GM13977 (cell line): ENCODE measurements at regions not wholly inside any gene's neighbourhood (a gene's known extent, or its start where the extent isn't known, plus 50 kb on each side); places are given as distances from the start of the nearest gene placed in this dataset.

Experiments
- DNase-seq: peaks from one replicate; pipeline ENCODE4 v3.0.0; 2012; ENCODE audit warnings: low spot score
- in situ Hi-C: fragments of 300-500 bp; cut with MboI; formaldehyde crosslinking; loops from one replicate; pipeline ENCODE4 v1.12.0; 2022; ENCODE audit warnings: low sequenced_read_pairs, low pct_unique_long_range_greater_than_20kb, mixed read lengths, inconsistent platforms; ENCODE audit not compliant: unreplicated experiment
- TF ChIP-seq, protein P1 (sequence below): IDR thresholded peaks from 2 replicates; pipeline ENCODE4 v1.5.1; 2012; ENCODE audit warnings: mild to moderate bottlenecking, control low read depth; ENCODE audit not compliant: insufficient read depth; ENCODE audit errors: extremely low read depth, missing control alignments

DNA sequence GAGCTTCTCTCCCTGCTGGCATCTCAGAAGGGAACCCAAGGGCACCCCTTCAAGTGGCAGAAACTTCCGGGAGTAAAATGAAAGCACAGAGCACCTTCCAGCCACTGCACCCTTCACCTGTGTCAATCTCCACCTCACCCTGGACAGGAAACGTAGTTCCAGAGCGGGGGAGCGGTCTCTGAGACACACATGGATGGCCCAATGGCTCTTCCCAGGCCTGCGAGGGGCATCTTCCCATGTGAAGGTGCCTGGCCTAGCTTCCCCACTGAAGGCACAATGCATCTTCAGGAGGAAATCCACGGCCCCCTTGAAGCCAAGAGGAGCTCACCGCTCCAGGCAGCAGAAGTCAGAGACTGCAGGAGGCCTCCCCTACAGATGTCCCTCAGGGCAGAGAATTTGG, 234.2 kb downstream of the BRD1 start:
- in situ Hi-C loops = no loop called here
- TF ChIP-seq, protein P1, sequence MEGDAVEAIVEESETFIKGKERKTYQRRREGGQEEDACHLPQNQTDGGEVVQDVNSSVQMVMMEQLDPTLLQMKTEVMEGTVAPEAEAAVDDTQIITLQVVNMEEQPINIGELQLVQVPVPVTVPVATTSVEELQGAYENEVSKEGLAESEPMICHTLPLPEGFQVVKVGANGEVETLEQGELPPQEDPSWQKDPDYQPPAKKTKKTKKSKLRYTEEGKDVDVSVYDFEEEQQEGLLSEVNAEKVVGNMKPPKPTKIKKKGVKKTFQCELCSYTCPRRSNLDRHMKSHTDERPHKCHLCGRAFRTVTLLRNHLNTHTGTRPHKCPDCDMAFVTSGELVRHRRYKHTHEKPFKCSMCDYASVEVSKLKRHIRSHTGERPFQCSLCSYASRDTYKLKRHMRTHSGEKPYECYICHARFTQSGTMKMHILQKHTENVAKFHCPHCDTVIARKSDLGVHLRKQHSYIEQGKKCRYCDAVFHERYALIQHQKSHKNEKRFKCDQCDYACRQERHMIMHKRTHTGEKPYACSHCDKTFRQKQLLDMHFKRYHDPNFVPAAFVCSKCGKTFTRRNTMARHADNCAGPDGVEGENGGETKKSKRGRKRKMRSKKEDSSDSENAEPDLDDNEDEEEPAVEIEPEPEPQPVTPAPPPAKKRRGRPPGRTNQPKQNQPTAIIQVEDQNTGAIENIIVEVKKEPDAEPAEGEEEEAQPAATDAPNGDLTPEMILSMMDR = no peak
- DNase-seq = no peak

DNA sequence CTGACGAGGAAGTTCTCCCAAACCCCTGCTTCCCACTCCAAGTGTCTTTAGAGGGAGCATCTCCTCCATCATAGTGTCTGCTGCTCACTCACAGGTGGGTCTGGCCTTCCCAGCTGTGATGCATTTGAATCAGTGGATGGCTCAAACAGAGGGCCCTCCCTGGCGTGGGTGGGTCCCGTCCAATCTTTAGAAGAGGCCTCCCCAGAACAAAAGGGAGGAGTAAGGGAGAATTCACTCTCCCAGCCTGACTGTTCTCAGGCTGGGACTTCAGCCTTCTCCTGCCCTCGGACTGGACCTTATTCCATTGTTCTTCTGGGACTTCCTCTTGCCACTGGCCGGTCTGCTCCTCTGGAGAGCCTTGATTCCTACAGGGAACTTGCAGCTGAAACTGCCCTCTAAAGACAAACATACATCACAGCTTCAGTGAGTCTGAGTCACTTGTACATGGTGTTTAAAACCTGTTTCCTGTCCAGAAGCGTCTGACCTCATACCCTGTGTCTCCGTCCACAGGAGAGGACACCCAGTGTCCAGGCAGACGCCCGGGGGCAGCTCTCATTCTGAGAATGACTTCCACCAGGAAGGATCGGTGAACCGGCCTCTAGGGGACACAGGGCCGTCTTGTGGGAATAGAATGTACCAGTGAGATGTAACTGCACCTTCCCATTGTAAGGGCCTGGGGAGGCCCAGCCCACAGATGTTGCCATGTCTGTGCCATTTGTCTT, 234.7 kb downstream of the BRD1 start:
- TF ChIP-seq, protein P1 = no peak
- no peak for DNase-seq
- in situ Hi-C loops = no loop called here

DNA sequence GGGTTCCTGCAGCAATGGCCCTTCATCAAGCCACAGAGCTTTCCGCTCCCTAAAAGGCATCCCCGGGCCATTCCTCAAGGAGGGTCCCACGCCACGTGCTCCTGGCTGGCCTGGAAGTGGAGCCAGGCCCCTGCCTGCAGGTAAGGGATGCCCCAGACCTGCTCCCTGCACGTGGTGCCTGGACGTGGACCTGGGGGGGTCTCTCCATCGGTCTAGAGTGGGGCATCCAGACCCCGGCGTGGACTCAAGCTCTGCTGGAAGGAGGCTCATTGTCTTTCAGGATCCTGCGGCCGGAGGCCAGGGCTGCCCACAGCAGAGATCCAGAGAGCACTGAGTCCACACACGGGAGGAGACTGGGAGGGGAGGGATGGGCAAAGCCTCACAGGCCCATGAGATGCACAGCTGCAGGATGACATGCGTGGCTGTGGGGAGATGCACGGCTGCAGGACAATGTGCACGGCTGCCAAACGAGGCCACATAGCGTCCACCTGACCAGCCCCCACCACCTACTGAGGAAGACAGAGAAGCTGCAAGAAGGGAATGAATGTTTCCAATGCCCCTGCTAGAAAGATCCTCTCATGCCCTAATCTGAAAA, 236.7 kb downstream of the BRD1 start:
- TF ChIP-seq, protein P1 = no peak
- in situ Hi-C loops = no loop called here
- DNase-seq = no peak

DNA sequence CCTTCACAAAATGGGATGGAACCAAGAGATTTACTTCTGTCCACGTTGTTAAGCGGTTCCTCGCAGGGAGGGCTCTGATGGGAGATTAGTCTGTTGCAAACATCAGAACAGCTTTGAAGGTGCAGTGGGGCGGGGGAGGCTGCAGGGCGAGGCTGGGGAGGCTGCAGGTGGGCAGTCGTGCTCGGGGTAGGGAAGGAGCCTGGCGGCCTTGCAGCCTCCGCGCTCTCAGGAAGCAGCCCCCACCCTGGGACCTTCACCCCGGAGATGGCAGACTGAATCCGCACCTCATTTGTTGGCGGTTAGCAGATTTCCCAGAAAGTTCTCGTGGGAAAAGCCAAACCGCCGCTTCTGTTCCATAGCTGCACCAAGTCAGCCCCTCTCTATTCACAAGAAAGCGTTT, 237.3 kb downstream of the BRD1 start:
- no peak for DNase-seq
- in situ Hi-C loops = no loop called here
- TF ChIP-seq, protein P1 = no peak

DNA sequence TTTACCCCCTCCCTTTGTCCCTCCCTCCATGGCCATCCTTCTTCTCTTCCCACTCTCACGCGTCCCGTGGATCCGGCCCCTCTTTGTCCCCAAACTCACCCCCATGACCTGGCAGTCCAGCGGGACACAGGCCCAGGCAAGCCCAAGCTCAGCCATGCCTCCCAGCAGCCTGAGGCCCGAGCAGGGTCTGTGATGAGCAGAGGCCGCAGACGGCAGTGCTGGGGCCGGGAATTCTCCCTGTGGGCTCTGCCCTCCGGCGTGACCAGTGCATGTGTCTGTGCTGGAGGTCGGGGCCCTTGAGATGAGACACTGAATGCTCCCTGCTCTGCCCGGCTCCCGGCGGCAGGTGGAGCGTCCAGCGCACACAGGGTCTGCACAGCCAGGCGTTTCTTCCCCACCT, 237.9 kb downstream of the BRD1 start:
- no peak for DNase-seq
- TF ChIP-seq, protein P1 = no peak
- in situ Hi-C loops = no loop called here

DNA sequence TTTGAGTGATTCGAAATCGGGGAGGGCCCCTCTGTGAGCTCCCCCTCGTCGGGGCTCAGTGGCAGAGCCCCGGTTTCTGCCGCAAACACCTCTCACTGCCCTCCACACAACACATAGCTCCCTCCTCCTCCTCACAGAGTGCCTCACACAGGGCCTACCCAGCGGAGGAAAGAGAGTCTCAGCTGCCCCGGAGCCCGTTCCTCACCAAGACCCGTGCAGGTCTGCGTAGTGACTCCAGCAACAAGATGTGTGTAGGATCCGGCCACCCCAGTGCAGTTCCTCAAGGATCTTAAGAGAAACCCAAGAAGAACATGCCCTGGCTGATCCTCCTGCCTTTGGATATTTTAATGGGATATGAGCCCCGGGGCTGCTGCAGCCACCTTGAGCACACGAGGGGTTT, 238.4 kb downstream of the BRD1 start:
- no peak for DNase-seq
- in situ Hi-C loops = no loop called here
- TF ChIP-seq, protein P1 = no peak
